HG03039 (cell line): ENCODE measurements at regions not wholly inside any gene's neighbourhood (a gene's known extent, or its start where the extent isn't known, plus 50 kb on each side); places are given as distances from the start of the nearest gene placed in this dataset.
"Not testable (repeated sequence)": the region's sequence is repeated elsewhere in the genome, so short reads cannot be mapped to it uniquely, and the experiment has no call there.

Experiments
- ATAC-seq: cut with Tn5 transposase; IDR thresholded peaks from one replicate; pipeline ENCODE4 v1.9.1; 2021; ENCODE audit warnings: mild to moderate bottlenecking, moderate library complexity; ENCODE audit not compliant: unreplicated experiment

DNA sequence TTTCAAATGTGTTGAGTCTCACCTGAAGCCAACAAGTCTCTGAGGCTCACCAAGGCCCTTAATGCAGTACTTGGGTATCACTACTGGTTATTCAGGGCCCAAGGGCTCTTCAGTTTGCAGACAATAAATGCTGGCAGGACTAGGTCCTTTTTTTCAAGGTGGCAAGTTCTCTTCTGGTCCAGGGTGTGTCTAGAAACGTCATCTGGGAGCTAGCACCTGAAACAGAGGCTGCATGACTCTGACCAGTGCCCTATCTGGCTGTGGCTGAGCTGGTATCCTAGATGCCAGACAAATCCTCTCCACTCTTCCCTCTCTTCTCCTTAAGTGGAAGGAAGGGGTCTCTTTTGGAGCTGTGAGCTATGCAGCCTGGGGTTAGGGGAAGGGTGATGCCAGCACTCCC is 276.8 kb downstream of the PYDC2 start:
- ATAC-seq, result no peak

- no peak for ATAC-seq
Measured at GRCh38 chr3:191740712-191741111, 279.7 kb downstream of the PYDC2 start.

- ATAC-seq, result not testable (repeated sequence)
Measured at GRCh38 chr3:191741847-191742350, 280.9 kb downstream of the PYDC2 start.

GRCh38 chr3:191743283-191743682 is 282.3 kb downstream of the PYDC2 start:
- ATAC-seq, result no peak

DNA sequence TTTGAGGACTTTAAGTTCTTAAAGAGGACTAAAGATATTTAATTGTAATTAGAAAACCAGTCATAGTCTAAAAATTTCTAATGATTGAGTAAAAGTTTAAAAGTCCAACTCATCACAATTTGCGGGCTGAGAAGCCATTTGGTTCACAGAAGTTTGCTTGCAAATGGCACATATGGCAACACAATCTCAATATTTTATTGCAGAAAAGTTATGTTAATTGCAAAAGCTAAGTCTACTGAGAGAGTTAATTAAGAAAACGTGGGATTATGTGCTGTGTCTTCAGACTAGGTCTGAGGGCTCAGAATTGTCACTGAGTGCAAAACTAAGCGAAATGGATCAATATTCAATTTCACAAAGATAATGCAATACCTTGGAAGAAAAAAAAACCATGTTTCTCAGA is 289.7 kb downstream of the PYDC2 start:
- ATAC-seq, result no peak

GRCh38 chr3:191753196-191753595 is 292.2 kb downstream of the PYDC2 start:
- no peak for ATAC-seq

GRCh38 chr3:191761906-191762305 is 300.9 kb downstream of the PYDC2 start:
- no peak for ATAC-seq

- ATAC-seq, result no peak
Measured at GRCh38 chr3:191762323-191762960, 301.5 kb downstream of the PYDC2 start.

DNA sequence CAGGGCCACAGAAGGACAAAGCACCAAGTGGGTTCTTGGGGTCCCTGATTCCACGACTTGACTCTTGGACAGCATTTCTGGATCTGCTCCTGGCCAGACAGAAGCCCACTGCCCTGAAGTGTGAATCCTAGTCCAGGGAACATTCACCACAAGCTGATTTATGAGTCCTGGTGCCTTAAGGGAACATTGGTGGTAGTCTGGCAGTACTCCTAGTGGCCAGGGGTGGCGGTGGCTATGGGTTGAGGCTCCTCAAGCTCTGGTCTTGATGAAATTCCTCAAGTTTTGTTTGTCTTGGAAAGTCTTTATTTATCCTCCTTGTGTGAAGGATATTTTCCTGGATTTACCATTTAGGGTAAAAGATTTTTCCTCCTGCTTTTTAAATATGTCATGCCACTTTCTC is 307.5 kb downstream of the PYDC2 start:
- no peak for ATAC-seq

DNA sequence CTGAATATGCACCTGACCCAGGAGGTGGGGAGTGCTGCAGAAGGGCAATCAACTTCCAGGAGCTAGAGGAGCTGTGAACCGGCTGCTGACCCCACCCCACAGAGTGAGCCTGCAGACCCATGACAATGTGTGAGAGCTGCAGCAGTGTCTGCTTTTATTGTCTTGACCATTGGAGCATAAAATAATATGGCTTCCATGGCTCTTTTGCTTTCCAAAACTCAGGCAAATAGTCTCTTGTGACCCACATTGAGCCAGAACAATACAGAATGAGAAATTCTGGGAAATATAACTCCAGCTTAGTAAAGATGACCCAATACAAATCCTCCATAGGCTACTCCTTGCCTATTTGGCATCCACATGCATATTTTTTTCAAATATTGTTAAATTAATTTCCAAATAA is 309.6 kb downstream of the PYDC2 start:
- no peak for ATAC-seq

GRCh38 chr3:191774485-191774884 is 313.5 kb downstream of the PYDC2 start:
- ATAC-seq, result no peak

DNA sequence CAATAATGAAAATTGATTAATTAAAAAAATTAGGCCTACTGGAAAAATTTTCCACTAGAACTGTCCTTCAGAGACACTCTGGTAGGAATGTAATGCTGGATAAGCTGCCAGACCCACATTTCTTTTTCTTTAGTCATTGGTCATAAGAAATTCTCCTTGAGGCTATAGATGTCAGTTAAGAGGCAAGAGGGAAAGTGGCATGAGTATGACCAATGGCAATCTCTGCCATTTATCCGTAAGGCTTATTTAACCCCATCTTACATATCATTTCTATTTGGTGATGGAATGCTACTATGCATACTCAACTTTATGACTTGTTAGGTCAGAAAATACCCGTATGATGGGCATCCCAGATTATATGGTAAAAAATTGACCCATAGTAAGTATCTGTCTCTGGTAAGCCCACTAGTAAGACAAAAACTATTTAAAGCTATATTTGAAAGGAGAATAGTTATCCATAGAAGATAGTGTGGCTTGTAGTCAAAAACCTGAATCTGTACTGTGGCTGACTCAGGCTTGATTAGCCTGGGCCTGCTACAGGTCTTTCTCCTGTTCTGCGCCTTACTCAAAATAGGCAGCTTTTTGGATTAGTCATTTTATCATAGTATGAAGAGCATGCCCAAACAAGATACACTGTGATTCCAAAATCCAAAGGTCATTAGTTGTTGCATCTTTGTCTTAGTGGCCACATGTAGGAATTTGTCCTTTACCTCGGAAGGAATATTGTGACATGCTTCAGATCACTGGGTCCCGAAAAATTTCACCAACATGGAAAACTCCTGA is 314.7 kb downstream of the PYDC2 start:
- no peak for ATAC-seq

GRCh38 chr3:191781044-191781443 is 320.1 kb downstream of the PYDC2 start:
- ATAC-seq, result no peak

- no peak for ATAC-seq
Measured at GRCh38 chr3:191783024-191783423, 322.1 kb downstream of the PYDC2 start.

- ATAC-seq, result no peak
Measured at GRCh38 chr3:191790934-191791333, 330.0 kb downstream of the PYDC2 start.

DNA sequence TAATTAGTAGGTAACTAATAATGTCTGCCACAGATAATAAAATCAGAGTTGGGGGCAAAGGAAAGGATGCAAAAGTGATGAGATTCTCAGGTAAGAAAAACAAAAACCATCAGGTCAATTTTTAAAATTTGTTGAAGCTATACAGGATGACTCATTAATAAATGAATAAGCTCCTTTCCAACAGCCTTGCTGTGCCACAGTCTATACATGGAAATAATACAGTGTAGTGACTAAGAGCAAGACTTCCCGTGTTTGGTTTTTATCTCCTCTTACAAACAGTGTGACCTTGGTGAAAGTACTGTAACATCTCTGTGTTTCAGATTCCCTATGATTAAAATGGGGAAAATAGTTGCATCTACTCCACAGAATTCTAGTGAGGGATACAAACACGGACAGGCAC is 331.6 kb downstream of the PYDC2 start:
- ATAC-seq, result no peak

DNA sequence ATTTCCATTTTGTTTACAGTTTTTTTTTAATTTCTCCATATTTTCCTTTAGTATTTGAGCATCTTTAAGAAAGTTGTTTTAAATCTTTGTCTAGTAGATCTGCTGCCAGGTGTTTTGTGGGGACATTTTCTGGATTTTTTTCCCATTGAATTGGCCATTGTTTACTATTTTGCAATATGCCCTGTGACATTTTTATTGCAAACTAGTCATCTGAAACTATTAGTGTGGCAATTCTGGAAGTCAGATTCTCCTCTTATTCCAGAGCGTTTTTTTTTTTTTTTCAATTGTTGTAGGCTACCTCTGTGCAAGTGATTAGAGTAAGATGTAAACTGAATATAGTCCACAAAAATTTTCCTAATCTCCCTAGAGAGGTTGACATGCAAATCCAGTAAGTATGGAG is 334.2 kb downstream of the PYDC2 start:
- no peak for ATAC-seq

DNA sequence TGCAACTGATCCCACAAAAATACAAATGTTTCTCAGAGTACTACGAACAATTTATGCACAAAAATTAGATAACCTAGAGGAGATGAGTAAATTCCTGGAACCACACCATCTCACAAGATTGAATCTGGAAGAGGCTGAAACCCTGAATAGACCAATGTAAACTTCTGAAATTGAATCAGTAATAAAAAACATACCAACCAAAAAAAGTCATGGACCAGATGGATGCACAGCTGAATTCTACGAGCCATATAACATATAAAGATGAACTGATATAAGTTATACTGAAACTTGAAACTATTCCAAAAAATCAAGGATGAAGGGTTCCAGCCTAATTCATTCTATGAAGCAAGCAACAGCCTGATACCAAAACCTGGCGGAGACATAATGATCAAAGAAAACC is 336.3 kb downstream of the PYDC2 start:
- no peak for ATAC-seq

DNA sequence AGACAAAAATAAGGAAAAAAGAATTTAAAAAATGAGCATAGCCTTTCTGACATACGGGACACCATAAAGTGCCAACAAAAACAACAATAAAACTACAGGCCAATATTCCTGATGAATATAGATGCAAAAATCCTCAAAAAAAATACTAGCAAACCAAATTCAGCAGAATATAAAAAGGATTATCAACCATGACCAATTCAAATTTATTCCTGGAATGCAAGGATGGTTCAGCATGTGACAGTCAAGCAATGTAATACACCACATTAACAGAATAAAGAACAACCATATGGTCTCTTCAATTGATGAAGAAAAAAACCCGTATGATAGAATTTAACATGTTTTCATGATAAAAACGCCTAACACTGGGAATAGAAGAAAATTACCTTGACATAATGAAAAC is 341.7 kb downstream of the PYDC2 start:
- no peak for ATAC-seq

- ATAC-seq, result no peak
Measured at GRCh38 chr3:191804935-191805334, 344.0 kb downstream of the PYDC2 start.

GRCh38 chr3:191808073-191808472 is 347.1 kb downstream of the PYDC2 start:
- no peak for ATAC-seq

- ATAC-seq, result no peak
Measured at GRCh38 chr3:191809326-191809949, 348.5 kb downstream of the PYDC2 start.
